HepG2 (cell line): ENCODE measurements at regions not wholly inside any gene's neighbourhood (a gene's known extent, or its start where the extent isn't known, plus 50 kb on each side); places are given as distances from the start of the nearest gene placed in this dataset.

ENCODE experiments used
- ATAC-seq: fragments of 200-7000 bp; cut with Tn5 transposase; 3 replicates; pipeline ENCODE4 v1.9.1; 2020; ENCODE audit warnings: mild to moderate bottlenecking, moderate library complexity
- BruUV-seq: library from RNA; stranded (reverse); fragments of 400-500 nt; replicated peaks from 2 replicates; lab custom pipeline; 2021; lab: Mats Ljungman, UMichigan
- CTCF ChIA-PET: fragments of 300-600 bp; formaldehyde crosslinking; extraction: SDS; loops from one replicate; lab custom pipeline; 2021; ENCODE audit warnings: low total read pairs, inconsistent platforms, low intra/inter-chr PET ratio; lab: Yijun Ruan, JAX
- POLR2A ChIA-PET: fragments of 350-600 bp; sonication (Branson Sonifier 250); formaldehyde crosslinking; loops from one replicate; lab custom pipeline; 2020; ENCODE audit warnings: antibody characterized with exemption, inconsistent platforms; lab: Yijun Ruan, JAX
- DNase-seq: peaks from one replicate; pipeline ENCODE4 v3.0.0-alpha.2; 2015; ENCODE audit warnings: low spot score
- FAIRE-seq: peaks from 3 replicates; lab custom pipeline; 2011; peaks lifted over from hg19 to GRCh38; lab: Jason Lieb, UNC
- H2AFZ ChIP-seq: one replicate; pipeline ENCODE4 v1.6.1; 2011; ENCODE audit warnings: low read length, inconsistent platforms
- H3K27ac ChIP-seq: fragments of 300-600 bp; 3 replicates; pipeline ENCODE4 v1.8.0; 2011; ENCODE audit warnings: mixed run types, mild to moderate bottlenecking, mixed read lengths, low read length, inconsistent platforms; ENCODE audit not compliant: insufficient read depth; ENCODE audit errors: extremely low read length
- H3K27me3 ChIP-seq, 2 experiments: fragments of 200-600 bp in 1 of 2; 2 replicates in 1 of 2; 3 replicates in 1 of 2; pipeline versions ENCODE4 v1.6.0 to v1.8.0; 2011; ENCODE audit warnings: low read length in 2 of 2, mild to moderate bottlenecking in 2 of 2, moderate library complexity in 2 of 2, inconsistent platforms in 1 of 2; ENCODE audit not compliant: insufficient read depth in 2 of 2, control insufficient read depth in 1 of 2
- H3K36me3 ChIP-seq, 2 experiments: fragments of 200-600 bp in 1 of 2; replicated peaks in 1 of 2; 2 replicates in 1 of 2; 3 replicates in 1 of 2; pipeline versions ENCODE4 v1.5.1 to v1.8.0; 2011; ENCODE audit warnings: low read length in 2 of 2, inconsistent platforms in 1 of 2; ENCODE audit not compliant: insufficient read depth in 2 of 2, control insufficient read depth in 1 of 2
- H3K4me1 ChIP-seq: 2 replicates; pipeline ENCODE4 v1.5.1; 2012; ENCODE audit warnings: low read length, inconsistent platforms; ENCODE audit not compliant: insufficient read depth
- H3K4me2 ChIP-seq: 2 replicates; pipeline ENCODE4 v1.6.0; 2011; ENCODE audit warnings: low read depth, low read length, inconsistent platforms
- H3K4me3 ChIP-seq, 3 experiments: fragments of 200-600 bp in 1 of 3; sonication (generic), shearing (Covaris generic) in 1 of 3; replicated peaks in 1 of 3; 2 replicates each; pipeline ENCODE4 v1.5.1; 2011 to 2016; ENCODE audit warnings: low read length in 3 of 3, inconsistent platforms in 2 of 3, low read depth in 2 of 3, mild to moderate bottlenecking in 2 of 3, control low read depth in 1 of 3, mixed read lengths in 1 of 3; ENCODE audit not compliant: insufficient read depth in 1 of 3
- H3K79me2 ChIP-seq: one replicate; pipeline ENCODE4 v1.6.1; 2011; ENCODE audit warnings: low read length, inconsistent platforms; ENCODE audit not compliant: insufficient read depth
- H3K9ac ChIP-seq: 2 replicates; pipeline ENCODE4 v1.6.0; 2011; ENCODE audit warnings: mild to moderate bottlenecking, low read depth, low read length, inconsistent platforms; ENCODE audit not compliant: insufficient read depth
- H3K9me3 ChIP-seq: 2 replicates; pipeline ENCODE4 v1.5.1; 2012; ENCODE audit warnings: mild to moderate bottlenecking, low read length
- H4K20me1 ChIP-seq: 2 replicates; pipeline ENCODE4 v1.6.0; 2011; ENCODE audit warnings: inconsistent platforms, mild to moderate bottlenecking, low read length, moderate library complexity; ENCODE audit not compliant: insufficient read depth
- AKAP8 ChIP-seq: sonication (generic); formaldehyde crosslinking; IDR thresholded peaks from 2 replicates; pipeline ENCODE4 v1.5.1; 2020; ENCODE audit warnings: mild to moderate bottlenecking, missing genetic modification reagents
- KDM6A ChIP-seq: IDR thresholded peaks from 2 replicates; pipeline ENCODE4 v1.6.1; 2016; ENCODE audit warnings: low read depth
- LBX2 ChIP-seq: sonication (generic); formaldehyde crosslinking; IDR thresholded peaks from 2 replicates; pipeline ENCODE4 v1.5.0; 2020; ENCODE audit warnings: missing genetic modification reagents, mild to moderate bottlenecking, borderline replicate concordance
- MEF2D ChIP-seq: sonication (generic); formaldehyde crosslinking; IDR thresholded peaks from 2 replicates; pipeline ENCODE4 v1.5.1; 2020; ENCODE audit warnings: mild to moderate bottlenecking, missing genetic modification reagents
- MXD4 ChIP-seq: IDR thresholded peaks from 2 replicates; pipeline ENCODE4 v1.6.1; 2016; ENCODE audit warnings: mild to moderate bottlenecking, missing biosample characterization, missing genetic modification reagents
- NR0B2 ChIP-seq: sonication (generic); formaldehyde crosslinking; IDR thresholded peaks from 2 replicates; pipeline ENCODE4 v1.4.0; 2020; ENCODE audit warnings: mild to moderate bottlenecking, missing genetic modification reagents
- NRL ChIP-seq: sonication (generic); formaldehyde crosslinking; IDR thresholded peaks from 2 replicates; pipeline ENCODE4 v1.5.0; 2020; ENCODE audit warnings: missing genetic modification reagents, mild to moderate bottlenecking, moderate library complexity, borderline replicate concordance
- PLSCR1 ChIP-seq: sonication (generic); formaldehyde crosslinking; IDR thresholded peaks from 2 replicates; pipeline ENCODE4 v1.5.0; 2020; ENCODE audit warnings: missing genetic modification reagents, mild to moderate bottlenecking, borderline replicate concordance
- SATB2 ChIP-seq: sonication (generic); formaldehyde crosslinking; IDR thresholded peaks from 2 replicates; pipeline ENCODE4 v1.5.0; 2020; ENCODE audit warnings: missing genetic modification reagents
- SMC3 ChIP-seq: IDR thresholded peaks from 2 replicates; pipeline ENCODE4 v1.6.1; 2011; ENCODE audit warnings: low read length, improper control_type of control experiment
- ZBTB33 ChIP-seq: sonication (generic); formaldehyde crosslinking; IDR thresholded peaks from 2 replicates; pipeline ENCODE4 v1.4.0; 2020; ENCODE audit warnings: missing genetic modification reagents
- ZC3H4 ChIP-seq: sonication (generic); formaldehyde crosslinking; IDR thresholded peaks from 2 replicates; pipeline ENCODE4 v1.4.0; 2020; ENCODE audit warnings: missing genetic modification reagents, borderline replicate concordance
- ZFAT ChIP-seq: sonication (generic); formaldehyde crosslinking; conservative IDR thresholded peaks from 2 replicates; pipeline ENCODE4 v1.8.1; 2023; ENCODE audit warnings: missing genetic modification reagents, inconsistent platforms
- ZGPAT ChIP-seq: IDR thresholded peaks from 2 replicates; pipeline ENCODE4 v1.6.1; 2016; ENCODE audit warnings: mild to moderate bottlenecking
- ZKSCAN8 ChIP-seq: IDR thresholded peaks from 2 replicates; pipeline ENCODE4 v1.6.1; 2016; ENCODE audit warnings: borderline replicate concordance, missing genetic modification reagents, missing compliant biosample characterization
- ZMYM3 ChIP-seq: sonication (generic); formaldehyde crosslinking; IDR thresholded peaks from 2 replicates; pipeline ENCODE4 v1.5.1; 2020; ENCODE audit warnings: mild to moderate bottlenecking, missing genetic modification reagents
- ZMYM4 ChIP-seq: sonication (generic); formaldehyde crosslinking; IDR thresholded peaks from 2 replicates; pipeline ENCODE4 v1.8.1; 2023; ENCODE audit warnings: mild to moderate bottlenecking, missing genetic modification reagents
- ZNF781 ChIP-seq: sonication (generic); formaldehyde crosslinking; IDR thresholded peaks from 2 replicates; pipeline ENCODE4 v1.5.1; 2020; ENCODE audit warnings: borderline replicate concordance, mild to moderate bottlenecking, missing genetic modification reagents; ENCODE audit errors: not compliant biosample characterization
- in situ Hi-C: cut with HindIII; loops from 2 replicates; pipeline ENCODE4 v1.10.0; 2017; ENCODE audit warnings: low pct_unique_long_range_greater_than_20kb; ENCODE audit not compliant: extremely low pct_ligation_motif_present
- intact Hi-C: fragments of 100-400 bp; cut with micrococcal nuclease; formaldehyde crosslinking; loops from one replicate; pipeline ENCODE4 v1.10.0; 2022; ENCODE audit not compliant: unreplicated experiment

- H3K79me2 ChIP-seq: no peaks in the 10 kb centered on the region
- no peak overlapping the region for H3K4me2 ChIP-seq
- H3K27ac ChIP-seq: no peak overlapping the region
- in situ Hi-C loops (loop anchor here (25.0 kb wide), 1 partner anchor 766 kb away; the partner anchor contains the start of gene SOX2), intact Hi-C loops (no loop called here)
- no peaks in the 10 kb centered on the region for H3K4me1 ChIP-seq
- H2AFZ ChIP-seq: no peak overlapping the region
- no peak overlapping the region for H3K9ac ChIP-seq
- no peak overlapping the region for H3K4me3 ChIP-seq
- no peaks in the 10 kb centered on the region for H3K9me3 ChIP-seq
- BruUV-seq: no TSS peak
- H3K36me3 ChIP-seq: no peaks in the 10 kb centered on the region
- ATAC-seq: no peak
- POLR2A ChIA-PET: no interaction called here
- DNase-seq: no peak
- CTCF ChIA-PET: no interaction called here
- H4K20me1 ChIP-seq: no peaks in the 10 kb centered on the region
- TF ChIP-seq ZC3H4 (CRISPR knock-in tag) (no peak), ZGPAT (no peak), ZKSCAN8 (CRISPR knock-in tag) (no peak), ZBTB33 (CRISPR knock-in tag) (no peak), ZNF781 (CRISPR knock-in tag) (no peak), LBX2 (no peak), NR0B2 (CRISPR knock-in tag) (no peak), ZFAT (CRISPR knock-in tag) (no peak), MXD4 (CRISPR knock-in tag) (no peak), KDM6A (CRISPR knock-in tag) (no peak), AKAP8 (no peak), SATB2 (CRISPR knock-in tag) (no peak), ZMYM4 (CRISPR knock-in tag) (no peak), SMC3 (no peak), ZMYM3 (CRISPR knock-in tag) (no peak), NRL (CRISPR knock-in tag) (no peak), PLSCR1 (CRISPR knock-in tag) (no peak), MEF2D (CRISPR knock-in tag) (no peak)
- no peak for FAIRE-seq
- H3K27me3 ChIP-seq: no peaks in the 10 kb centered on the region; a peak in 1 of 5 replicates
Measured at GRCh38 chr3:182478369-182478768, 314.9 kb upstream of the ATP11B start.
